ENCODE measurements at regions not wholly inside any gene's neighbourhood (a gene's known extent, or its start where the extent isn't known, plus 50 kb on each side); places are given as distances from the start of the nearest gene placed in this dataset.

DNA sequence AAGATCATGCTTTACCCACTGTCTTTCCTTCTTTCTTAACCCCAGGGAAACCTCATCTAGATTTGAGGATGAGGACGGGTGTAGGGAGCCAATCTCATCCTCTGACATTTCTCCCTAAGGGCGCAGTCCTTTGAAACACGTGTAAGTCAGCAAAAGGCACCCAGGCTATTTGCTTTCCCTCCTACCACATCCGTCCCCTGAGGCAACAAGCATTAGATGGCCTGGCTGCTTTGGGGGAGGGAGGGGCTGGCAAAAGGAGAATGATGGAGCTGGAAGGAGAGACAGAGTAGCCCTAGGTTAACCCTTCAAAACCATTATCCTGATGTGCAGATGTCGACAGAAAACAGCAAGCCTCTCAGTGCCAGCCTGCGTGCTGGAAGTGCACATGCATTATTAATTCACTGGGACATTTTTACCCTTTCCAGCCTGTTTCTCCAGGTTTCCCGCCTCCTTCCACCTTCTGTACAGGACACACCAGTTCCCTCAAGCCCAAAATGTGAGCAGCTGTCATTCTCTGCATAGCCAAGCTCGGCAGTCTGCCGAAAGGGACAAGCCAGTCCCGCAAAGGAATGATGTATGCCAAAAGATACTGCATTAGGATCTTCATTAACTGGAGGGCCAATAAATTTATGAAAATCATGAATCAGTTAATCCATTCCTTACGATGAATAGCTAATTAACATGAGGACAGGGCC lies 547.2 kb downstream of the CD83 start:
- TF ChIP-seq EZH2 (IDR thresholded peaks at IDR 0.05; ENCODE audit: low read length, missing control alignments) = no peak
- Histone ChIP-seq H3K9me3 (ENCODE audit: control insufficient read depth, insufficient read depth, low read depth, low read length) (no peaks in the 10 kb centered on the region), H3K27me3 (ENCODE audit: control insufficient read depth, insufficient read depth, low read length) (no peaks in the 10 kb centered on the region), H3K4me2 (ENCODE audit: extremely low read depth, insufficient read depth, low read length) (no peak overlapping the region), H3K27ac (ENCODE audit: insufficient read depth, low read length) (peak overlapping the region; percentile 61), H3K4me1 (ENCODE audit: control insufficient read depth, extremely low read depth, insufficient read depth, low read length) (peaks cover 4% of the 10 kb centered on the region), H3K36me3 (ENCODE audit: control insufficient read depth, insufficient read depth, low read length) (no peaks in the 10 kb centered on the region), H2AFZ (ENCODE audit: low read length) (peak overlapping the region; percentile 36), H3K9ac (ENCODE audit: insufficient read depth, low read length) (no peak overlapping the region), H3K4me3 (replicated peaks in 1 of 4; ENCODE audit: control extremely low read depth in 1 of 4, insufficient read depth in 1 of 4, low read depth in 3 of 4, low read length in 4 of 4) (no peak overlapping the region), H3K79me2 (ENCODE audit: control insufficient read depth, insufficient read depth, low read length) (no peaks in the 10 kb centered on the region), H4K20me1 (ENCODE audit: control insufficient read depth, extremely low read depth, insufficient read depth, low read length) (no peaks in the 10 kb centered on the region)
- no peak for DNase-seq (ENCODE audit: low read depth in 2 of 2)

DNA sequence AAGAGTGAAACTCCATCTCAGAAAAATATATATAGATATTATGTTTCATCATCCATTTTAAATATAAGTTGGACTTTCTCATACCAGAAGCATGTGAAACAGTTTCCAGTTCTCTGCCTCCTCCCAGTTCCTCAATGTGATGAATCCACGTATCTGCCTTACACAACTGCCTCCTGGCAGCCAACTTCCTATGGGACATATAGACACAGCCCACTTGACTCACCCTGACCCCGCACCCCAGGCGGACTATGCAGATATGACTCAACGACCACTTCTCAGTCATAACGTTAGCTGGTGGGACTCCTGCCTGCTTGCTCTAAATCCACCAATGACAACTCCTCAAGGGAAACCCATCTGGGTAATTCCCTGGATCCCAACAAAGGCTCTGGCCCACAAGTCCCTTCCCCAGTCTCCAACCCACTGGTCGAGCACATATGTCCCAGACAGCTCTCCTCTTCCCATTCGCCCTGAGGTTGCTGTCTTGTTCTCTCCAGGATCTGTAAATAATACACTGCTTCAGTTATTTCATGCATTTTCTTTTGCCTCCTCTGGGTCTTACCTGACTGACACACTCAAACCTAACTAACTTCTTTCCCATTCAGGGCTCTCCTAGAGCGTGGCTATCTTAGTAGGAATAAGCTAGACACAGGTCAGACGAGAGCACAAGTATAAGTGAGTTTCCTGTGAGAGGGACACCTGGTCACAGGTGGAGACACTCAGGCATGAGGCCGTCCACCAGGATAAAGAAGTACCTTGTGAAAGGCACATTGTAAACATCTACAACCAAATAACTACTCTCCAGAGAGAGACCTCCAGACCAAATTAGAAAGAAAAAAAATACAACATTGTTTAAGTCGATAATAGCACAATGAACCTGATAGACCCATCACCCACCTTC lies 548.5 kb downstream of the CD83 start:
- Histone ChIP-seq H3K4me3 (replicated peaks in 1 of 4; ENCODE audit: control extremely low read depth in 1 of 4, insufficient read depth in 1 of 4, low read depth in 3 of 4, low read length in 4 of 4) (no peak overlapping the region), H2AFZ (ENCODE audit: low read length) (no peak overlapping the region), H3K36me3 (ENCODE audit: control insufficient read depth, insufficient read depth, low read length) (no peaks in the 10 kb centered on the region), H4K20me1 (ENCODE audit: control insufficient read depth, extremely low read depth, insufficient read depth, low read length) (no peaks in the 10 kb centered on the region), H3K9ac (ENCODE audit: insufficient read depth, low read length) (no peak overlapping the region), H3K9me3 (ENCODE audit: control insufficient read depth, insufficient read depth, low read depth, low read length) (no peaks in the 10 kb centered on the region), H3K27ac (ENCODE audit: insufficient read depth, low read length) (peak overlapping the region; percentile 49), H3K4me2 (ENCODE audit: extremely low read depth, insufficient read depth, low read length) (no peak overlapping the region), H3K4me1 (ENCODE audit: control insufficient read depth, extremely low read depth, insufficient read depth, low read length) (peaks cover 4% of the 10 kb centered on the region), H3K79me2 (ENCODE audit: control insufficient read depth, insufficient read depth, low read length) (no peaks in the 10 kb centered on the region), H3K27me3 (ENCODE audit: control insufficient read depth, insufficient read depth, low read length) (no peaks in the 10 kb centered on the region)
- no peak for TF ChIP-seq EZH2 (IDR thresholded peaks at IDR 0.05; ENCODE audit: low read length, missing control alignments)
- DNase-seq (ENCODE audit: low read depth in 2 of 2) = peak; percentile 97

GRCh38 chr6:14670806-14671205 lies 553.2 kb downstream of the CD83 start:
- Histone ChIP-seq H3K79me2 (ENCODE audit: control insufficient read depth, insufficient read depth, low read length) (no peaks in the 10 kb centered on the region), H3K4me2 (ENCODE audit: extremely low read depth, insufficient read depth, low read length) (no peak overlapping the region)

More at GRCh38 chr6:14670806-14671205, 553.2 kb downstream of the CD83 start:
- Histone ChIP-seq H3K27me3 (ENCODE audit: control insufficient read depth, insufficient read depth, low read length) (no peaks in the 10 kb centered on the region), H3K36me3 (ENCODE audit: control insufficient read depth, insufficient read depth, low read length) (no peaks in the 10 kb centered on the region), H3K27ac (ENCODE audit: insufficient read depth, low read length) (no peak overlapping the region), H3K4me1 (ENCODE audit: control insufficient read depth, extremely low read depth, insufficient read depth, low read length) (peaks cover 5% of the 10 kb centered on the region), H3K9me3 (ENCODE audit: control insufficient read depth, insufficient read depth, low read depth, low read length) (no peaks in the 10 kb centered on the region), H3K9ac (ENCODE audit: insufficient read depth, low read length) (no peak overlapping the region), H3K4me3 (replicated peaks in 1 of 4; ENCODE audit: control extremely low read depth in 1 of 4, insufficient read depth in 1 of 4, low read depth in 3 of 4, low read length in 4 of 4) (no peak overlapping the region), H4K20me1 (ENCODE audit: control insufficient read depth, extremely low read depth, insufficient read depth, low read length) (no peaks in the 10 kb centered on the region), H2AFZ (ENCODE audit: low read length) (no peak overlapping the region)
- no peak for TF ChIP-seq EZH2 (IDR thresholded peaks at IDR 0.05; ENCODE audit: low read length, missing control alignments)
- TF ChIP-seq CTCF (conservative IDR thresholded peaks at IDR 0.05 in 1 of 2, IDR thresholded peaks at IDR 0.05 in 1 of 2; ENCODE audit: low read depth in 1 of 2, low read length in 2 of 2) = no peak
- DNase-seq (ENCODE audit: low read depth in 2 of 2) = peak in 1 of 2 donors; percentile 67
